Inflammatory macrophage treated with lipopolysaccharide for 1 hour (primary cell): ENCODE measurements at regions not wholly inside any gene's neighbourhood (a gene's known extent, or its start where the extent isn't known, plus 50 kb on each side); places are given as distances from the start of the nearest gene placed in this dataset.
"Not testable (repeated sequence)": the region's sequence is repeated elsewhere in the genome, so short reads cannot be mapped to it uniquely, and the experiment has no call there.

Experiments used
- DNase-seq, 2 donors: peaks; one replicate each; pipeline ENCODE4 v3.0.0-alpha.2; 2020 to 2022

DNA sequence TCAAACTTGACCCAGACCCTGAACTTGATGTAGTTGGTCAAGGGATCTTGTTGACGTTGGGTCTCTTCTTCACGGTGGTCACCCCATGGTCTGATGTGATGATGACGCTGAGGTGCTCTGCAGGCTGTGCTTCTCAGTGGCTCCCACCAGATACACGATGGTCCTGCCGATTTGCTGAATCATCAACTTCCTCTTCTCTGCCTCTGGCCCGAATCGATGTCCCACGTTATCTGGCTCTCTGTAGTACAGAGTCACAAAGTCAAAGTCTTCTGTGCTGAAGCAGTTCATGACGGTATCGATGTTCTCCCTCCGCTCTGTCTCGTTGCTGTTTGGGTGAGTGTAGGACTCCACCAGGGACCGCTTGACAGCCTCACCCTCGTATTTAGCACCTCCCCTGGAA lies 58.5 kb upstream of the ZNF195 start:
- DNase-seq: peak; percentile 2 to 9

DNA sequence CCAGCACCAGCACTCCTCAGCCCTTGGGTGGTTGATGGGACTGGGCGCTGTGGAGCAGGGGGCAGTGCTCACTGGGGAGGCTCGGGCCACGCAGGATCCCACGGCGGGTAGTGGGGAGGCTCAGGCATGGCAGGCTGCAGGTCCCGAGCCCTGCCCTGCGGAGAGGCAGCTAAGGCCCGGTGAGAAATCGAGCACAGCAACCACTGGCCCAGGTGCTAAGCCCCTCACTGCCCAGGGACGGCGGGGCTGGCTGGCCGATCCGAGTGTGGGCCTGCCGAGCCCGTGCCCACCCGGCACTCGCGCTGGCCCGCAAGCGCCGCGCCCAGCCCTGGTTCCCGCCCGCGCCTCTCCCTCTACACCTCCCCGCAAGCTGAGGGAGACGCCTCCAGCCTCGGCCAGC lies 56.0 kb upstream of the ZNF195 start:
- DNase-seq: no peak

DNA sequence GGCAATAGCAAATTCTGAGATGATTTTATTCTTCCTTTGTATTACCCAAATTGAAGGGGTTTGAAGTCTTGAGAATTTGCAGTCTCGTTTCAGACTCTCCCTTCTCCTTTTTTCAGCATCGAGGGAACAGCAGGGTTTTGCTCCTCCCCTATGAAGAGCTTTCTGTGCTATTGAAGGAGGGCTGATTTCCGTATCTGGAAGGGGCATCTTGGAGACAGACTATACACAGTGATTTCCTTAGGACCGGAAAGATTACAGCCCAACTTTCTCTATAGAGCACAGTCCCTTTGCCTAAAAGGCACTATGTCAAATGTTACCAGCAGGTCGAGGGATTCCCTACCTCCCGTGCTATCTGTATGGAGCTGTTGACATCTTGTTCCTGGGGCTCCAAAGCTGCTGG lies 50.2 kb upstream of the ZNF195 start:
- not testable (repeated sequence) for DNase-seq
